WTC11 (cell line): ENCODE measurements at regions not wholly inside any gene's neighbourhood (a gene's known extent, or its start where the extent isn't known, plus 50 kb on each side); places are given as distances from the start of the nearest gene placed in this dataset.

Experiments
- ATAC-seq: fragments of 200-7000 bp; cut with Tn5 transposase; 2 replicates; pipeline ENCODE4 v1.10.0; 2021; ENCODE audit warnings: mild to moderate bottlenecking, moderate library complexity
- CTCF ChIA-PET: fragments of 300-600 bp; sonication (Branson Sonifier 250); formaldehyde crosslinking; loops from one replicate; lab custom pipeline; 2021; ENCODE audit warnings: antibody characterized with exemption; lab: Charles Lee
- POLR2A ChIA-PET: fragments of 350-600 bp; sonication (Branson Sonifier 250); formaldehyde crosslinking; loops from one replicate; lab custom pipeline; 2021; ENCODE audit warnings: antibody characterized with exemption; lab: Charles Lee
- DNase-seq: peaks from one replicate; pipeline ENCODE4 v3.0.0; 2021; ENCODE audit warnings: low spot score
- H3K27ac Mint-ChIP-seq: 2 replicates; pipeline ENCODE4 v1.8.0; 2021; ENCODE audit warnings: mixed read lengths
- H3K27me3 Mint-ChIP-seq: 2 replicates; pipeline ENCODE4 v1.8.0; 2021; ENCODE audit warnings: low read depth, mild to moderate bottlenecking, moderate library complexity, mixed read lengths
- H3K36me3 Mint-ChIP-seq: 2 replicates; pipeline ENCODE4 v1.8.0; 2021; ENCODE audit warnings: mixed read lengths
- H3K4me1 Mint-ChIP-seq: 2 replicates; pipeline ENCODE4 v1.8.0; 2022; ENCODE audit warnings: mixed read lengths
- H3K4me3 Mint-ChIP-seq: 2 replicates; pipeline ENCODE4 v1.8.0; 2021; ENCODE audit warnings: mild to moderate bottlenecking, moderate library complexity, mixed read lengths
- H3K9me3 Mint-ChIP-seq: 2 replicates; pipeline ENCODE4 v1.8.0; 2021; ENCODE audit warnings: mixed read lengths
- AR ChIP-seq: fragments of 250-450 bp; sonication (Bioruptor Pico); IDR thresholded peaks from 2 replicates; pipeline ENCODE4 v1.9.0; 2021; ENCODE audit warnings: mild to moderate bottlenecking
- ARID4B ChIP-seq: sonication (generic); formaldehyde crosslinking; IDR thresholded peaks from 2 replicates; pipeline ENCODE4 v1.8.0; 2023; ENCODE audit warnings: missing genetic modification reagents, mild to moderate bottlenecking, borderline replicate concordance
- ATF1 ChIP-seq: sonication (generic); formaldehyde crosslinking; IDR thresholded peaks from 2 replicates; pipeline ENCODE4 v1.8.1; 2023; ENCODE audit warnings: mild to moderate bottlenecking, moderate library complexity, missing genetic modification reagents
- ATF2 ChIP-seq: sonication (generic); formaldehyde crosslinking; IDR thresholded peaks from 2 replicates; pipeline ENCODE4 v1.8.1; 2022; ENCODE audit warnings: low read depth, missing genetic modification reagents, borderline replicate concordance
- E2F1 ChIP-seq: sonication (generic); formaldehyde crosslinking; IDR thresholded peaks from 2 replicates; pipeline ENCODE4 v1.8.0; 2022; ENCODE audit warnings: mild to moderate bottlenecking, missing genetic modification reagents
- E2F5 ChIP-seq: sonication (generic); formaldehyde crosslinking; IDR thresholded peaks from 2 replicates; pipeline ENCODE4 v1.8.1; 2022; ENCODE audit warnings: mild to moderate bottlenecking, moderate library complexity, missing genetic modification reagents
- ELF4 ChIP-seq: sonication (generic); formaldehyde crosslinking; IDR thresholded peaks from 2 replicates; pipeline ENCODE4 v1.8.1; 2022; ENCODE audit warnings: low read depth, mild to moderate bottlenecking, moderate library complexity, missing genetic modification reagents
- EMX1 ChIP-seq: fragments of 250-450 bp; sonication (Bioruptor Pico); IDR thresholded peaks from 2 replicates; pipeline ENCODE4 v1.8.0; 2021; ENCODE audit warnings: mild to moderate bottlenecking
- GABPB1 ChIP-seq: sonication (generic); formaldehyde crosslinking; IDR thresholded peaks from 2 replicates; pipeline ENCODE4 v1.8.1; 2023; ENCODE audit warnings: mild to moderate bottlenecking, missing genetic modification reagents
- GTF2I ChIP-seq: fragments of 250-450 bp; sonication (Bioruptor Pico); conservative IDR thresholded peaks from 2 replicates; pipeline ENCODE4 v1.4.0; 2021; ENCODE audit warnings: mild to moderate bottlenecking
- HMGA2 ChIP-seq: fragments of 250-450 bp; sonication (Bioruptor Pico); IDR thresholded peaks from 2 replicates; pipeline ENCODE4 v1.4.0; 2021; ENCODE audit warnings: mild to moderate bottlenecking, moderate library complexity
- MAX ChIP-seq: sonication (generic); formaldehyde crosslinking; IDR thresholded peaks from 2 replicates; pipeline ENCODE4 v1.8.0; 2022; ENCODE audit warnings: mild to moderate bottlenecking, missing genetic modification reagents
- MLX ChIP-seq: sonication (generic); formaldehyde crosslinking; IDR thresholded peaks from 2 replicates; pipeline ENCODE4 v1.8.1; 2023; ENCODE audit warnings: mild to moderate bottlenecking, missing genetic modification reagents, moderate library complexity
- NFATC4 ChIP-seq: fragments of 250-450 bp; sonication (Bioruptor Pico); IDR thresholded peaks from 2 replicates; pipeline ENCODE4 v1.9.0; 2021; ENCODE audit warnings: mild to moderate bottlenecking
- NR3C1 ChIP-seq: sonication (generic); formaldehyde crosslinking; conservative IDR thresholded peaks from 2 replicates; pipeline ENCODE4 v1.8.1; 2023; ENCODE audit warnings: low read depth, mild to moderate bottlenecking, missing genetic modification reagents
- RORB ChIP-seq: fragments of 250-450 bp; sonication (Bioruptor Pico); IDR thresholded peaks from 2 replicates; pipeline ENCODE4 v1.9.0; 2021; ENCODE audit warnings: mild to moderate bottlenecking
- TCF7 ChIP-seq: sonication (generic); formaldehyde crosslinking; IDR thresholded peaks from 2 replicates; pipeline ENCODE4 v1.8.0; 2022; ENCODE audit warnings: mild to moderate bottlenecking, low read depth, missing genetic modification reagents, moderate library complexity
- TP53 ChIP-seq: sonication (generic); formaldehyde crosslinking; IDR thresholded peaks from 2 replicates; pipeline ENCODE4 v1.8.1; 2023; ENCODE audit warnings: mild to moderate bottlenecking, missing genetic modification reagents
- ZBTB21 ChIP-seq: sonication (generic); formaldehyde crosslinking; IDR thresholded peaks from 2 replicates; pipeline ENCODE4 v1.8.1; 2023; ENCODE audit warnings: mild to moderate bottlenecking, missing genetic modification reagents, borderline replicate concordance
- ZNF121 ChIP-seq: sonication (generic); formaldehyde crosslinking; IDR thresholded peaks from 2 replicates; pipeline ENCODE4 v1.8.0; 2023; ENCODE audit warnings: missing genetic modification reagents
- ZNF219 ChIP-seq: sonication (generic); formaldehyde crosslinking; IDR thresholded peaks from 2 replicates; pipeline ENCODE4 v1.8.0; 2023; ENCODE audit warnings: missing genetic modification reagents, mild to moderate bottlenecking, borderline replicate concordance
- ZNF317 ChIP-seq: sonication (generic); formaldehyde crosslinking; IDR thresholded peaks from 2 replicates; pipeline ENCODE4 v1.8.1; 2023; ENCODE audit warnings: low read depth, mild to moderate bottlenecking, moderate library complexity, missing genetic modification reagents, borderline replicate concordance
- ZNF416 ChIP-seq: fragments of 250-450 bp; sonication (Bioruptor Pico); IDR thresholded peaks from 2 replicates; pipeline ENCODE4 v1.9.0; 2021; ENCODE audit warnings: mild to moderate bottlenecking, inconsistent platforms
- ZSCAN18 ChIP-seq: fragments of 250-450 bp; sonication (Bioruptor Pico); IDR thresholded peaks from 2 replicates; pipeline ENCODE4 v2.1.2; 2022; ENCODE audit warnings: mild to moderate bottlenecking, moderate library complexity

GRCh38 chr5:174547814-174548213, 176.6 kb upstream of the MSX2 start:
- Mint-ChIP-seq H3K27ac (no peak overlapping the region), H3K27me3 (no peaks in the 10 kb centered on the region; the same call in 1 of the 2 replicates), H3K36me3 (no peaks in the 10 kb centered on the region), H3K9me3 (no peaks in the 10 kb centered on the region), H3K4me3 (no peak overlapping the region), H3K4me1 (no peaks in the 10 kb centered on the region)
- ChIA-PET CTCF (no interaction called here), POLR2A (no interaction called here)
- TF ChIP-seq ATF2 (CRISPR knock-in tag): no peak
- no peak for TF ChIP-seq GABPB1 (CRISPR knock-in tag)
- no peak for TF ChIP-seq GTF2I (CRISPR knock-in tag)
- TF ChIP-seq TCF7 (CRISPR knock-in tag): no peak
- TF ChIP-seq ZNF317 (CRISPR knock-in tag): no peak
- TF ChIP-seq MLX: no peak
- TF ChIP-seq ZSCAN18 (CRISPR knock-in tag): no peak
- no peak for TF ChIP-seq ZNF219 (CRISPR knock-in tag)
- TF ChIP-seq ELF4 (CRISPR knock-in tag): no peak
- TF ChIP-seq HMGA2 (CRISPR knock-in tag): no peak
- no peak for TF ChIP-seq NR3C1 (CRISPR knock-in tag)
- TF ChIP-seq EMX1 (CRISPR knock-in tag): no peak
- TF ChIP-seq AR (CRISPR knock-in tag): no peak
- no peak for TF ChIP-seq RORB (CRISPR knock-in tag)
- ATAC-seq: no peak
- DNase-seq: no peak

GRCh38 chr5:174549254-174549653, 175.1 kb upstream of the MSX2 start:
- DNase-seq: no peak
- CTCF ChIA-PET: no interaction called here
- ATAC-seq: no peak
- POLR2A ChIA-PET: no interaction called here
- H3K4me1 Mint-ChIP-seq: no peaks in the 10 kb centered on the region
- no peak overlapping the region for H3K27ac Mint-ChIP-seq
- no peaks in the 10 kb centered on the region for H3K36me3 Mint-ChIP-seq
- H3K27me3 Mint-ChIP-seq: no peaks in the 10 kb centered on the region; the same call in 1 of the 2 replicates
- H3K9me3 Mint-ChIP-seq: no peaks in the 10 kb centered on the region
- H3K4me3 Mint-ChIP-seq: no peak overlapping the region
- TF ChIP-seq E2F5 (CRISPR knock-in tag) (no peak), ZNF121 (CRISPR knock-in tag) (no peak), HMGA2 (CRISPR knock-in tag) (no peak), NR3C1 (CRISPR knock-in tag) (no peak), NFATC4 (CRISPR knock-in tag) (no peak), ATF1 (CRISPR knock-in tag) (no peak), ARID4B (CRISPR knock-in tag) (no peak), ZBTB21 (CRISPR knock-in tag) (no peak), TP53 (CRISPR knock-in tag) (no peak), MAX (no peak), EMX1 (CRISPR knock-in tag) (no peak), ZNF416 (CRISPR knock-in tag) (no peak), E2F1 (no peak)
